ENCODE measurements at regions not wholly inside any gene's neighbourhood (a gene's known extent, or its start where the extent isn't known, plus 50 kb on each side); places are given as distances from the start of the nearest gene placed in this dataset.
A peak's percentile ranks its signal among the peaks of the same experiment; 100 is the strongest.

GRCh38 chr5:118687100-118687499, 301.2 kb downstream of the DTWD2 start:
- Histone ChIP-seq H3K27ac (ENCODE audit: low read depth in 1 of 2, low read length in 1 of 2) (no peak overlapping the region), H3K9ac (ENCODE audit: insufficient read depth in 1 of 2, low read length in 2 of 2) (no peak overlapping the region), H3K27me3 (ENCODE audit: control insufficient read depth in 3 of 3, insufficient read depth in 3 of 3, low read length in 2 of 3) (no peaks in the 10 kb centered on the region), H3K9me3 (ENCODE audit: control insufficient read depth in 4 of 4, insufficient read depth in 3 of 4, low read length in 3 of 4) (no peaks in the 10 kb centered on the region), H3K4me1 (ENCODE audit: control insufficient read depth in 5 of 5, insufficient read depth in 5 of 5, low read length in 5 of 5) (peaks cover 0 to 6% (median 0%) of the 10 kb centered on the region in 5 donors), H3K36me3 (ENCODE audit: control insufficient read depth in 4 of 4, insufficient read depth in 4 of 4, low read length in 4 of 4) (no peaks in the 10 kb centered on the region), H3K4me3 (no peak overlapping the region)
- ATAC-seq (ENCODE audit: insufficient read depth, low FRiP score) = no peak
- DNase-seq = no peak
- WGBS, 2 donors = 93 to 96% methylated on average over 1 of the region's 1 CpG
- no peak for TF ChIP-seq CTCF (IDR thresholded peaks at IDR 0.05; ENCODE audit: control extremely low read depth, extremely low read depth)

- no peak for TF ChIP-seq CTCF (IDR thresholded peaks at IDR 0.05; ENCODE audit: control extremely low read depth, extremely low read depth)
- no peak for ATAC-seq (ENCODE audit: insufficient read depth, low FRiP score)
Observed at GRCh38 chr5:118681655-118682054, 306.7 kb downstream of the DTWD2 start.

GRCh38 chr5:118679264-118679940, 308.9 kb downstream of the DTWD2 start:
- Histone ChIP-seq H3K27ac (ENCODE audit: low read depth in 1 of 2, low read length in 1 of 2) (no peak overlapping the region), H3K4me3 (no peak overlapping the region), H3K4me1 (ENCODE audit: control insufficient read depth in 5 of 5, insufficient read depth in 5 of 5, low read length in 5 of 5) (peaks cover 0 to 15% (median 0%) of the 10 kb centered on the region in 5 donors), H3K36me3 (ENCODE audit: control insufficient read depth in 4 of 4, insufficient read depth in 4 of 4, low read length in 4 of 4) (no peaks in the 10 kb centered on the region), H3K27me3 (ENCODE audit: control insufficient read depth in 3 of 3, insufficient read depth in 3 of 3, low read length in 2 of 3) (no peaks in the 10 kb centered on the region), H3K9me3 (ENCODE audit: control insufficient read depth in 4 of 4, insufficient read depth in 3 of 4, low read length in 3 of 4) (no peaks in the 10 kb centered on the region), H3K9ac (ENCODE audit: insufficient read depth in 1 of 2, low read length in 2 of 2) (peak overlapping the region in 1 of 2 donors; percentile 57)
- WGBS, 2 donors = 63 to 70% methylated on average over 6 of the region's 6 CpGs
- ATAC-seq (ENCODE audit: insufficient read depth, low FRiP score) (no peak), DNase-seq (peak; percentile 19 to 79 (median 44))
- no peak for TF ChIP-seq CTCF (IDR thresholded peaks at IDR 0.05; ENCODE audit: control extremely low read depth, extremely low read depth)

More at GRCh38 chr5:118681655-118682054, 306.7 kb downstream of the DTWD2 start:
- Histone ChIP-seq H3K9me3 (ENCODE audit: control insufficient read depth in 4 of 4, insufficient read depth in 3 of 4, low read length in 3 of 4) (no peaks in the 10 kb centered on the region), H3K4me3 (no peak overlapping the region), H3K27me3 (ENCODE audit: control insufficient read depth in 3 of 3, insufficient read depth in 3 of 3, low read length in 2 of 3) (no peaks in the 10 kb centered on the region), H3K36me3 (ENCODE audit: control insufficient read depth in 4 of 4, insufficient read depth in 4 of 4, low read length in 4 of 4) (no peaks in the 10 kb centered on the region), H3K4me1 (ENCODE audit: control insufficient read depth in 5 of 5, insufficient read depth in 5 of 5, low read length in 5 of 5) (peaks cover 0 to 15% (median 0%) of the 10 kb centered on the region in 5 donors), H3K27ac (ENCODE audit: low read depth in 1 of 2, low read length in 1 of 2) (no peak overlapping the region), H3K9ac (ENCODE audit: insufficient read depth in 1 of 2, low read length in 2 of 2) (no peak overlapping the region)
- peak in 2 of 3 donors; percentile 22 to 44 for DNase-seq
- 86% methylated on average over 2 of the region's 2 CpGs for WGBS, 2 donors
